ENCODE measurements at regions not wholly inside any gene's neighbourhood (a gene's known extent, or its start where the extent isn't known, plus 50 kb on each side); places are given as distances from the start of the nearest gene placed in this dataset.

- intact Hi-C loops (cut with DNase I) = loop anchor here in 1 of 2 donors (10.0 kb wide), 1 partner anchor 1304 kb away; the partner anchor contains the start of gene HOXA9
- no peak for DNase-seq
- no peak for ATAC-seq
Observed at GRCh38 chr7:25860275-25861163, 291.5 kb upstream of the NFE2L3 start.

GRCh38 chr7:25861164-25861496 is 290.9 kb upstream of the NFE2L3 start:
- ATAC-seq (no peak), DNase-seq (no peak)
- intact Hi-C loops (cut with DNase I) = loop anchor here in 1 of 2 donors (10.0 kb wide), 1 partner anchor 1304 kb away; the partner anchor contains the start of gene HOXA9

- intact Hi-C loops (cut with DNase I) = loop anchor here in 1 of 2 donors (10.0 kb wide), 1 partner anchor 1303 kb away; the partner anchor contains the start of gene HOXA9
- ATAC-seq (no peak), DNase-seq (no peak)
Observed at GRCh38 chr7:25861601-25862260, 290.3 kb upstream of the NFE2L3 start.

GRCh38 chr7:25862261-25863004 is 289.6 kb upstream of the NFE2L3 start:
- ATAC-seq = peak; percentile 74 to 96
- DNase-seq = peak; percentile 81
- intact Hi-C loops (cut with DNase I) = loop anchor here in 1 of 2 donors (10.0 kb wide), 1 partner anchor 1302 kb away; the partner anchor contains the start of gene HOXA9

GRCh38 chr7:25863005-25863728 is 288.8 kb upstream of the NFE2L3 start:
- ATAC-seq (no peak), DNase-seq (no peak)
- intact Hi-C loops (cut with DNase I) = loop anchor here in 1 of 2 donors (10.0 kb wide), 1 partner anchor 1302 kb away; the partner anchor contains the start of gene HOXA9

GRCh38 chr7:25863729-25864110 is 288.3 kb upstream of the NFE2L3 start:
- ATAC-seq = no peak
- DNase-seq = no peak
- intact Hi-C loops (cut with DNase I) = loop anchor here in 1 of 2 donors (10.0 kb wide), 1 partner anchor 1301 kb away; the partner anchor contains the start of gene HOXA9

GRCh38 chr7:25864511-25864910 is 287.5 kb upstream of the NFE2L3 start:
- DNase-seq (no peak), ATAC-seq (no peak)
- intact Hi-C loops (cut with DNase I) = loop anchor here in 1 of 2 donors (10.0 kb wide), 1 partner anchor 1300 kb away; the partner anchor contains the start of gene HOXA9

- no peak for DNase-seq
- intact Hi-C loops (cut with DNase I) = loop anchor here in 1 of 2 donors (10.0 kb wide), 1 partner anchor 1300 kb away; the partner anchor contains the start of gene HOXA9
- no peak for ATAC-seq
Observed at GRCh38 chr7:25864943-25865751, 286.9 kb upstream of the NFE2L3 start.

- DNase-seq (no peak), ATAC-seq (no peak)
- intact Hi-C loops (cut with DNase I) = loop anchor here in 1 of 2 donors (10.0 kb wide), 1 partner anchor 1296 kb away; the partner anchor contains the start of gene HOXA9
Observed at GRCh38 chr7:25868509-25868908, 283.5 kb upstream of the NFE2L3 start.

GRCh38 chr7:25870574-25870973 is 281.4 kb upstream of the NFE2L3 start:
- no peak for DNase-seq
- intact Hi-C loops (cut with DNase I) = no loop called here

GRCh38 chr7:25876092-25876491 is 275.9 kb upstream of the NFE2L3 start:
- intact Hi-C loops (cut with DNase I) = no loop called here
- ATAC-seq (no peak), DNase-seq (no peak)

More at GRCh38 chr7:25870574-25870973, 281.4 kb upstream of the NFE2L3 start:
- ATAC-seq = no peak

GRCh38 chr7:25877802-25878789 is 273.9 kb upstream of the NFE2L3 start:
- no peak for ATAC-seq
- no peak for DNase-seq
- intact Hi-C loops (cut with DNase I) = no loop called here

- no peak for ATAC-seq
- no peak for DNase-seq
- intact Hi-C loops (cut with DNase I) = no loop called here
Observed at GRCh38 chr7:25879799-25880198, 272.2 kb upstream of the NFE2L3 start.

GRCh38 chr7:25881317-25882037 is 270.5 kb upstream of the NFE2L3 start:
- intact Hi-C loops (cut with DNase I) = no loop called here
- no peak for ATAC-seq
- DNase-seq = no peak

- ATAC-seq (no peak), DNase-seq (no peak)
- intact Hi-C loops (cut with DNase I) = no loop called here
Observed at GRCh38 chr7:25882151-25882773, 269.7 kb upstream of the NFE2L3 start.

Measured in left cardiac atrium (tissue), 4 donors.